SK-N-SH (cell line): ENCODE measurements at regions not wholly inside any gene's neighbourhood (a gene's known extent, or its start where the extent isn't known, plus 50 kb on each side); places are given as distances from the start of the nearest gene placed in this dataset.

Source experiments
- CTCF ChIA-PET: fragments of 300-600, 350-600 bp; formaldehyde crosslinking; extraction: SDS; loops from one replicate; lab custom pipeline; 2021; lab: Yijun Ruan, JAX
- POLR2A ChIA-PET: fragments of 350-600 bp; sonication (Branson Sonifier 250); formaldehyde crosslinking; extraction: SDS; loops from one replicate; lab custom pipeline; 2020; ENCODE audit warnings: antibody characterized with exemption, inconsistent platforms; lab: Yijun Ruan, JAX
- DNase-seq: peaks from one replicate; pipeline ENCODE4 v3.0.0; 2012
- H2AFZ ChIP-seq: fragments of 200-600 bp; sonication (generic); 2 replicates; pipeline ENCODE4 v1.8.1; 2016; ENCODE audit warnings: antibody characterized with exemption, mild to moderate bottlenecking, low read depth
- H3F3A ChIP-seq: fragments of 200-600 bp; sonication (generic); replicated peaks from 2 replicates; pipeline ENCODE3; 2016; ENCODE audit warnings: antibody characterized with exemption, mild to moderate bottlenecking; ENCODE audit not compliant: insufficient read depth
- H3K27ac ChIP-seq, 2 experiments: fragments of 200-500 bp in 1 of 2; fragments of 200-600 bp in 1 of 2; sonication (Bioruptor generic) in 1 of 2; sonication (generic), shearing (Covaris generic) in 1 of 2; 2 replicates each; pipeline versions ENCODE4 v1.5.1 to v1.6.1; 2014 to 2016; ENCODE audit warnings: low read depth in 2 of 2, inconsistent platforms in 1 of 2, low read length in 1 of 2, mild to moderate bottlenecking in 1 of 2, mixed read lengths in 1 of 2
- H3K27me3 ChIP-seq: fragments of 200-600 bp; sonication (generic), shearing (Covaris generic); 2 replicates; pipeline ENCODE4 v1.6.1; 2016; ENCODE audit warnings: mixed run types; ENCODE audit not compliant: insufficient read depth
- H3K36me3 ChIP-seq, 2 experiments: fragments of 200-500 bp in 1 of 2; fragments of 200-600 bp in 1 of 2; sonication (Bioruptor generic) in 1 of 2; sonication (generic) in 1 of 2; replicated peaks in 1 of 2; 2 replicates each; pipeline versions ENCODE3 to v1.5.1; 2014 to 2016; ENCODE audit warnings: low read length in 1 of 2, mild to moderate bottlenecking in 1 of 2; ENCODE audit not compliant: insufficient read depth in 2 of 2, control insufficient read depth in 1 of 2
- H3K4me1 ChIP-seq, 2 experiments: fragments of 200-500 bp in 1 of 2; fragments of 200-600 bp in 1 of 2; sonication (Bioruptor generic) in 1 of 2; sonication (generic), shearing (Covaris generic) in 1 of 2; 2 replicates each; pipeline versions ENCODE4 v1.5.1 to v1.6.1; 2014 to 2016; ENCODE audit warnings: low read depth in 1 of 2, low read length in 1 of 2, mixed run types in 1 of 2; ENCODE audit not compliant: insufficient read depth in 2 of 2, control insufficient read depth in 1 of 2
- H3K4me2 ChIP-seq: fragments of 200-600 bp; sonication (generic), shearing (Covaris generic); 2 replicates; pipeline ENCODE4 v1.6.1; 2017; ENCODE audit warnings: mixed run types
- H3K4me3 ChIP-seq, 2 experiments: fragments of 200-500 bp in 1 of 2; fragments of 200-600 bp in 1 of 2; sonication (Bioruptor generic) in 1 of 2; sonication (generic), shearing (Covaris generic) in 1 of 2; 2 replicates each; pipeline versions ENCODE4 v1.5.1 to v1.8.1; 2014 to 2016; ENCODE audit warnings: low read depth in 2 of 2, inconsistent platforms in 1 of 2, low read length in 1 of 2, mild to moderate bottlenecking in 1 of 2, mixed read lengths in 1 of 2, moderate library complexity in 1 of 2
- H3K79me2 ChIP-seq: fragments of 200-600 bp; sonication (generic); 2 replicates; pipeline ENCODE4 v1.8.1; 2017; ENCODE audit warnings: mild to moderate bottlenecking; ENCODE audit not compliant: insufficient read depth
- H3K9ac ChIP-seq: fragments of 200-600 bp; sonication (generic); 2 replicates; pipeline ENCODE4 v1.6.1; 2017; ENCODE audit warnings: mixed run types
- H3K9me2 ChIP-seq: fragments of 200-600 bp; sonication (generic); 2 replicates; pipeline ENCODE4 v1.6.1; 2017; ENCODE audit warnings: mixed run types
- H3K9me3 ChIP-seq: fragments of 200-600 bp; sonication (generic); 2 replicates; pipeline ENCODE4 v1.6.1; 2017; ENCODE audit warnings: mixed run types, mild to moderate bottlenecking, moderate library complexity
- H4K20me1 ChIP-seq: fragments of 200-600 bp; sonication (generic); 2 replicates; pipeline ENCODE4 v1.6.1; 2017; ENCODE audit warnings: mild to moderate bottlenecking, mixed run types; ENCODE audit not compliant: insufficient read depth
- EP300 ChIP-seq, 2 experiments: IDR thresholded peaks; 2 replicates each; pipeline versions ENCODE4 v1.4.0 to v1.6.1; 2012; ENCODE audit warnings: borderline replicate concordance in 1 of 2, low read depth in 1 of 2, low read length in 1 of 2
- FOXM1 ChIP-seq: IDR thresholded peaks from 2 replicates; pipeline ENCODE4 v1.4.0; 2012; ENCODE audit warnings: low read depth, mild to moderate bottlenecking
- MAX ChIP-seq: IDR thresholded peaks from 2 replicates; pipeline ENCODE4 v1.4.0; 2012; ENCODE audit warnings: low read depth
- POLR2AphosphoS5 ChIP-seq: IDR thresholded peaks from 2 replicates; pipeline ENCODE4 v1.6.1; 2012; ENCODE audit warnings: low read depth, low read length
- REST ChIP-seq: IDR thresholded peaks from 2 replicates; pipeline ENCODE4 v1.6.1; 2012; ENCODE audit warnings: mild to moderate bottlenecking, low read depth, low read length, moderate library complexity
- RXRA ChIP-seq: IDR thresholded peaks from 2 replicates; pipeline ENCODE4 v1.4.0; 2012; ENCODE audit warnings: low read depth, mild to moderate bottlenecking, borderline replicate concordance
- SMC3 ChIP-seq: IDR thresholded peaks from 2 replicates; pipeline ENCODE4 v1.6.1; 2012; ENCODE audit warnings: low read depth, low read length, improper control_type of control experiment
- TCF12 ChIP-seq: IDR thresholded peaks from 2 replicates; pipeline ENCODE4 v1.4.0; 2012
- USF2 ChIP-seq: fragments of 150-350 bp; IDR thresholded peaks from 2 replicates; pipeline ENCODE4 v1.6.1; 2017; ENCODE audit warnings: antibody characterized with exemption, low read length, low read depth, borderline replicate concordance
- YY1 ChIP-seq: IDR thresholded peaks from 2 replicates; pipeline ENCODE4 v1.4.0; 2012; ENCODE audit warnings: low read depth, mild to moderate bottlenecking
- WGBS: methylation state at CpG from one replicate; pipeline ENCODE4 v1.1.6; 2017; ENCODE audit warnings: low lambda C conversion rate; 5-methylcytosine and 5-hydroxymethylcytosine counted together

GRCh38 chr5:93998951-93999455 lies 257.6 kb upstream of the POU5F2 start:
- WGBS, result 100% methylated on average over 1 of the region's 1 CpG
- Histone ChIP-seq H3K79me2 (no peaks in the 10 kb centered on the region), H3K4me2 (no peak overlapping the region), H3K27ac (no peak overlapping the region; a peak in 1 of 4 replicates), H3K9me3 (no peaks in the 10 kb centered on the region; the same call in 1 of the 2 replicates), H3F3A (no peaks in the 10 kb centered on the region), H3K9ac (no peak overlapping the region), H4K20me1 (no peaks in the 10 kb centered on the region), H2AFZ (no peak overlapping the region), H3K4me3 (no peak overlapping the region), H3K9me2 (no peaks in the 10 kb centered on the region), H3K36me3 (peaks cover 2 to 6% of the 10 kb centered on the region in 2 experiments), H3K27me3 (no peaks in the 10 kb centered on the region), H3K4me1 (no peaks in the 10 kb centered on the region; a peak in 1 of 4 replicates)
- ChIA-PET POLR2A (no interaction called here), CTCF (no interaction called here)
- DNase-seq, result no peak
- TF ChIP-seq FOXM1 (no peak), REST (no peak), SMC3 (no peak), TCF12 (no peak), POLR2AphosphoS5 (no peak), RXRA (no peak)

- POLR2A ChIA-PET, result no interaction called here
- TF ChIP-seq USF2 (no peak), REST (no peak), YY1 (no peak), MAX (no peak), EP300 (IDR thresholded peaks at IDR 0.05; ENCODE audit: borderline replicate concordance in 1 of 2, low read depth in 1 of 2, low read length in 1 of 2) (no peak)
These were observed 256.2 kb upstream of the POU5F2 start for GRCh38 chr5:93997562-93997961.

More at GRCh38 chr5:93997562-93997961, 256.2 kb upstream of the POU5F2 start:
- no peaks in the 10 kb centered on the region for H3K79me2 ChIP-seq
- H3K9ac ChIP-seq, result no peak overlapping the region
- no peaks in the 10 kb centered on the region for H3K27me3 ChIP-seq
- H3F3A ChIP-seq, result no peaks in the 10 kb centered on the region
- DNase-seq, result no peak
- no peak overlapping the region for H3K4me2 ChIP-seq
- no peaks in the 10 kb centered on the region for H3K9me2 ChIP-seq
- H3K36me3 ChIP-seq, result peaks cover 0 to 4% of the 10 kb centered on the region in 2 experiments
- no peaks in the 10 kb centered on the region; a peak in 1 of 4 replicates for H3K4me1 ChIP-seq
- no peak overlapping the region for H3K27ac ChIP-seq
- no peaks in the 10 kb centered on the region for H4K20me1 ChIP-seq
- no peaks in the 10 kb centered on the region for H3K9me3 ChIP-seq
- CTCF ChIA-PET, result no interaction called here
- no peak overlapping the region for H2AFZ ChIP-seq
- 75% methylated on average over 1 of the region's 1 CpG for WGBS
- H3K4me3 ChIP-seq, result no peak overlapping the region
